GM12878 (cell line): ENCODE measurements at regions not wholly inside any gene's neighbourhood (a gene's known extent, or its start where the extent isn't known, plus 50 kb on each side); places are given as distances from the start of the nearest gene placed in this dataset.

Source experiments
- ATAC-seq: fragments of 200-7000 bp; cut with Tn5 transposase; 3 replicates; pipeline ENCODE4 v1.9.1; 2020; ENCODE audit warnings: mild to moderate bottlenecking, moderate library complexity
- BruUV-seq: library from RNA; stranded (reverse); fragments of 400-500 nt; replicated peaks from 2 replicates; lab custom pipeline; 2021; lab: Mats Ljungman, UMichigan
- CTCF ChIA-PET: fragments of 300-600 bp; sonication (Branson Sonifier 250); formaldehyde crosslinking; extraction: SDS; loops from one replicate; lab custom pipeline; 2021; ENCODE audit warnings: inconsistent platforms; lab: Yijun Ruan, JAX
- POLR2A ChIA-PET: fragments of 350-600 bp; formaldehyde crosslinking; extraction: SDS; loops from one replicate; lab custom pipeline; 2021; ENCODE audit warnings: inconsistent platforms; lab: Charles Lee
- RAD21 ChIA-PET: fragments of 300-600 bp; sonication (Branson Sonifier 250); formaldehyde crosslinking; loops from one replicate; lab custom pipeline; 2023; ENCODE audit warnings: antibody characterized with exemption; ENCODE audit not compliant: unreplicated experiment; lab: Charles Lee
- SMC1A ChIA-PET: fragments of 300-600 bp; sonication (Branson Sonifier 250); formaldehyde crosslinking; loops from one replicate; lab custom pipeline; 2023; ENCODE audit not compliant: unreplicated experiment, uncharacterized antibody; lab: Charles Lee
- DNase-seq: peaks from one replicate; pipeline ENCODE4 v3.0.0-alpha.2; 2011; ENCODE audit warnings: low read depth, low spot score
- FAIRE-seq: peaks from 3 replicates; lab custom pipeline; 2011; peaks lifted over from hg19 to GRCh38; lab: Jason Lieb, UNC
- H2AFZ ChIP-seq: 2 replicates; pipeline ENCODE4 v1.6.0; 2011; ENCODE audit warnings: low read depth, low read length, control low read depth; ENCODE audit not compliant: control insufficient read depth
- H3K27ac ChIP-seq: 2 replicates; pipeline ENCODE4 v1.5.1; 2011; ENCODE audit warnings: control low read depth; ENCODE audit not compliant: control insufficient read depth, insufficient read depth
- H3K27me3 ChIP-seq, 2 experiments: replicated peaks in 1 of 2; 2 replicates each; pipeline versions ENCODE4 v1.6.0 to v1.6.1; 2011; ENCODE audit warnings: low read length in 1 of 2; ENCODE audit not compliant: control insufficient read depth in 2 of 2, insufficient read depth in 2 of 2
- H3K36me3 ChIP-seq, 2 experiments: 2 replicates each; pipeline ENCODE4 v1.5.1; 2011; ENCODE audit warnings: low read length in 1 of 2; ENCODE audit not compliant: control insufficient read depth in 2 of 2, insufficient read depth in 2 of 2
- H3K4me1 ChIP-seq: 2 replicates; pipeline ENCODE4 v1.6.1; 2011; ENCODE audit warnings: mild to moderate bottlenecking, low read length, moderate library complexity, mixed read lengths; ENCODE audit not compliant: control insufficient read depth, insufficient read depth
- H3K4me2 ChIP-seq: 2 replicates; pipeline ENCODE4 v1.6.0; 2011; ENCODE audit warnings: control low read depth; ENCODE audit not compliant: control insufficient read depth, insufficient read depth
- H3K4me3 ChIP-seq: fragments of 200-600 bp; sonication (generic); 2 replicates; pipeline ENCODE4 v1.5.1; 2016
- H3K79me2 ChIP-seq: 2 replicates; pipeline ENCODE4 v1.6.0; 2011; ENCODE audit warnings: low read length; ENCODE audit not compliant: control insufficient read depth, insufficient read depth
- H3K9ac ChIP-seq: 2 replicates; pipeline ENCODE4 v1.8.0; 2011; ENCODE audit warnings: low read length, control low read depth, mixed read lengths; ENCODE audit not compliant: control insufficient read depth, insufficient read depth
- H3K9me3 ChIP-seq: replicated peaks from 3 replicates; pipeline ENCODE4 v1.5.1; 2011; ENCODE audit warnings: mild to moderate bottlenecking, low read length; ENCODE audit not compliant: control insufficient read depth, insufficient read depth
- H4K20me1 ChIP-seq: 2 replicates; pipeline ENCODE4 v1.6.0; 2011; ENCODE audit not compliant: control insufficient read depth, insufficient read depth
- ATF3 ChIP-seq: IDR thresholded peaks from 2 replicates; pipeline ENCODE4 v1.6.1; 2011; ENCODE audit warnings: low read depth, mild to moderate bottlenecking, low read length, moderate library complexity, borderline replicate concordance; ENCODE audit errors: extremely low read depth
- CREB1 ChIP-seq: IDR thresholded peaks from 2 replicates; pipeline ENCODE4 v1.6.1; 2012; ENCODE audit warnings: low read depth, mild to moderate bottlenecking, inconsistent platforms
- ESRRA ChIP-seq: IDR thresholded peaks from 2 replicates; pipeline ENCODE4 v1.6.1; 2012; ENCODE audit warnings: mild to moderate bottlenecking, low read length, improper control_type of control experiment
- ETV6 ChIP-seq, 2 experiments: fragments of 450-650 bp in 1 of 2; IDR thresholded peaks in 1 of 2; conservative IDR thresholded peaks in 1 of 2; 2 replicates each; pipeline ENCODE4 v1.6.1; 2014; ENCODE audit warnings: antibody characterized with exemption in 1 of 2, borderline replicate concordance in 1 of 2, low read depth in 1 of 2, mild to moderate bottlenecking in 1 of 2, moderate library complexity in 1 of 2
- GABPA ChIP-seq: IDR thresholded peaks from 2 replicates; pipeline ENCODE4 v1.6.1; 2014; ENCODE audit warnings: antibody characterized with exemption, low read depth, mild to moderate bottlenecking, inconsistent platforms
- GATAD2B ChIP-seq: fragments of 450-650 bp; conservative IDR thresholded peaks from 2 replicates; pipeline ENCODE4 v1.6.1; 2017; ENCODE audit warnings: low read depth, mild to moderate bottlenecking, moderate library complexity
- HDAC2 ChIP-seq: fragments of 200-600 bp; sonication (generic); IDR thresholded peaks from 2 replicates; pipeline ENCODE4 v1.6.1; 2017
- LARP7 ChIP-seq: fragments of 450-650 bp; IDR thresholded peaks from 2 replicates; pipeline ENCODE4 v1.6.1; 2017; ENCODE audit warnings: mild to moderate bottlenecking
- PML ChIP-seq: IDR thresholded peaks from 2 replicates; pipeline ENCODE4 v1.6.1; 2012; ENCODE audit warnings: low read length, inconsistent platforms
- PRDM15 ChIP-seq: fragments of 450-650 bp; formaldehyde crosslinking; IDR thresholded peaks from 2 replicates; pipeline ENCODE4 v1.4.0; 2020; ENCODE audit warnings: mild to moderate bottlenecking, moderate library complexity
- RELA ChIP-seq: fragments of 450-650 bp; IDR thresholded peaks from 2 replicates; pipeline ENCODE4 v1.8.0; 2014; ENCODE audit warnings: borderline replicate concordance; ENCODE audit not compliant: partially characterized antibody
- RFX5 ChIP-seq: IDR thresholded peaks from 2 replicates; pipeline ENCODE4 v1.6.1; 2011; ENCODE audit warnings: low read depth, low read length, improper control_type of control experiment
- SKIL ChIP-seq: fragments of 450-650 bp; IDR thresholded peaks from 2 replicates; pipeline ENCODE4 v1.6.1; 2017; ENCODE audit warnings: mild to moderate bottlenecking, low read depth, inconsistent platforms; ENCODE audit not compliant: poor library complexity, severe bottlenecking
- SMAD5 ChIP-seq: IDR thresholded peaks from 2 replicates; pipeline ENCODE4 v1.6.1; 2016; ENCODE audit warnings: antibody characterized with exemption, low read depth
- SPI1 ChIP-seq: IDR thresholded peaks from 2 replicates; pipeline ENCODE4 v1.6.1; 2011; ENCODE audit warnings: low read depth, mild to moderate bottlenecking, low read length, moderate library complexity, borderline replicate concordance; ENCODE audit not compliant: insufficient read depth
- USF1 ChIP-seq: IDR thresholded peaks from 2 replicates; pipeline ENCODE4 v1.6.1; 2011; ENCODE audit warnings: borderline replicate concordance, low read depth, mild to moderate bottlenecking, moderate library complexity, mixed read lengths, low read length; ENCODE audit not compliant: insufficient read depth; ENCODE audit errors: extremely low read length
- USF2 ChIP-seq: IDR thresholded peaks from 2 replicates; pipeline ENCODE4 v1.6.1; 2011; ENCODE audit warnings: low read depth, low read length, improper control_type of control experiment, borderline replicate concordance
- ZNF207 ChIP-seq: fragments of 450-650 bp; IDR thresholded peaks from 2 replicates; pipeline ENCODE4 v1.6.1; 2014; ENCODE audit warnings: antibody characterized with exemption, mild to moderate bottlenecking, borderline replicate concordance
- WGBS: methylation state at CpG from one replicate; pipeline ENCODE4 v1.1.6; 2016; ENCODE audit warnings: low lambda C conversion rate; ENCODE audit not compliant: insufficient replicate concordance, insufficient coverage; ENCODE audit errors: missing lambda C conversion rate; 5-methylcytosine and 5-hydroxymethylcytosine counted together
- in situ Hi-C: fragments of 300-500 bp; cut with MboI; formaldehyde crosslinking; loops from 9 replicates; pipeline ENCODE4 v1.14.3; 2018; ENCODE audit warnings: mixed read lengths
- intact Hi-C: fragments of 100-400 bp; cut with micrococcal nuclease; formaldehyde crosslinking; loops from one replicate; pipeline ENCODE4 v1.14.2; 2022; ENCODE audit not compliant: unreplicated experiment

- 0% methylated on average over 1 of the region's 1 CpG for WGBS
- Histone ChIP-seq H3K9ac (no peak overlapping the region), H4K20me1 (no peaks in the 10 kb centered on the region), H3K79me2 (no peaks in the 10 kb centered on the region), H3K4me2 (no peak overlapping the region), H3K27me3 (no peaks in the 10 kb centered on the region), H3K27ac (no peak overlapping the region), H3K9me3 (no peaks in the 10 kb centered on the region), H3K4me1 (no peaks in the 10 kb centered on the region), H3K4me3 (no peak overlapping the region), H3K36me3 (no peaks in the 10 kb centered on the region), H2AFZ (no peak overlapping the region)
- CTCF ChIA-PET, result no interaction called here
- no peak for ATAC-seq
- in situ Hi-C loops, result no loop called here
- intact Hi-C loops, result no loop called here
- SMC1A ChIA-PET, result no interaction called here
- no peak for FAIRE-seq
- TF ChIP-seq SPI1, result no peak
- TF ChIP-seq ESRRA, result no peak
- TF ChIP-seq RFX5, result no peak
- no peak for TF ChIP-seq CREB1
- TF ChIP-seq SKIL, result no peak
- TF ChIP-seq ETV6 (conservative IDR thresholded peaks at IDR 0.05 in 1 of 2, IDR thresholded peaks at IDR 0.05 in 1 of 2; ENCODE audit: borderline replicate concordance in 1 of 2, low read depth in 1 of 2), result no peak
- TF ChIP-seq LARP7, result no peak
- no peak for TF ChIP-seq GABPA
- no peak for TF ChIP-seq USF2
- TF ChIP-seq GATAD2B, result no peak
- no peak for TF ChIP-seq RELA
- TF ChIP-seq SMAD5, result no peak
- no peak for TF ChIP-seq USF1
- no peak for TF ChIP-seq ATF3
- TF ChIP-seq ZNF207, result no peak
- TF ChIP-seq PML, result no peak
- TF ChIP-seq PRDM15 (CRISPR knock-in tag), result no peak
- no peak for TF ChIP-seq HDAC2
- POLR2A ChIA-PET, result no interaction called here
- BruUV-seq, result no TSS peak
- no peak for DNase-seq
- RAD21 ChIA-PET, result no interaction called here
These were observed 83.5 kb upstream of the LUZP2 start for GRCh38 chr11:24413391-24413790.
